Fibroblast of lung (primary cell): ENCODE measurements at regions not wholly inside any gene's neighbourhood (a gene's known extent, or its start where the extent isn't known, plus 50 kb on each side); places are given as distances from the start of the nearest gene placed in this dataset.
"Not testable (repeated sequence)": the region's sequence is repeated elsewhere in the genome, so short reads cannot be mapped to it uniquely, and the experiment has no call there.

Experiments used
- DNase-seq, 2 donors: peaks; one replicate each; pipeline versions ENCODE4 v3.0.0 to v3.0.0-alpha.2; 2010; ENCODE audit warnings: low read depth in 2 of 2
- H2AFZ ChIP-seq: 2 replicates; pipeline ENCODE4 v1.5.1; 2012; ENCODE audit warnings: low read length, control low read depth, inconsistent platforms
- H3K27ac ChIP-seq: 2 replicates; pipeline ENCODE4 v1.5.1; 2011; ENCODE audit warnings: low read length, control low read depth; ENCODE audit not compliant: insufficient read depth
- H3K27me3 ChIP-seq: 2 replicates; pipeline ENCODE4 v1.5.1; 2011; ENCODE audit warnings: mild to moderate bottlenecking, low read length; ENCODE audit not compliant: control insufficient read depth, insufficient read depth
- H3K36me3 ChIP-seq: 2 replicates; pipeline ENCODE4 v1.5.1; 2011; ENCODE audit warnings: low read length; ENCODE audit not compliant: control insufficient read depth, insufficient read depth
- H3K4me1 ChIP-seq: 2 replicates; pipeline ENCODE4 v1.5.1; 2011; ENCODE audit warnings: low read length; ENCODE audit not compliant: control insufficient read depth, insufficient read depth; ENCODE audit errors: extremely low read depth
- H3K4me2 ChIP-seq: 2 replicates; pipeline ENCODE4 v1.5.1; 2011; ENCODE audit warnings: low read length, control low read depth; ENCODE audit not compliant: insufficient read depth; ENCODE audit errors: extremely low read depth
- H3K4me3 ChIP-seq, 4 experiments: fragments of 200-600 bp in 1 of 4; sonication (generic) in 1 of 4; replicated peaks in 1 of 4; 2 replicates each; pipeline ENCODE4 v1.5.1; 2011 to 2016; ENCODE audit warnings: low read length in 4 of 4, low read depth in 3 of 4, mild to moderate bottlenecking in 3 of 4, control low read depth in 2 of 4, inconsistent platforms in 1 of 4, mixed read lengths in 1 of 4; ENCODE audit not compliant: insufficient read depth in 1 of 4; ENCODE audit errors: control extremely low read depth in 1 of 4
- H3K79me2 ChIP-seq: 2 replicates; pipeline ENCODE4 v1.5.1; 2012; ENCODE audit warnings: mild to moderate bottlenecking, low read length, inconsistent platforms; ENCODE audit not compliant: control insufficient read depth, insufficient read depth
- H3K9ac ChIP-seq: 2 replicates; pipeline ENCODE4 v1.5.1; 2011; ENCODE audit warnings: mild to moderate bottlenecking, low read length, control low read depth; ENCODE audit not compliant: insufficient read depth
- H3K9me3 ChIP-seq: 2 replicates; pipeline ENCODE4 v1.5.1; 2012; ENCODE audit warnings: low read depth, low read length; ENCODE audit not compliant: control insufficient read depth, insufficient read depth
- H4K20me1 ChIP-seq: 2 replicates; pipeline ENCODE4 v1.5.1; 2011; ENCODE audit warnings: low read length; ENCODE audit not compliant: control insufficient read depth, insufficient read depth; ENCODE audit errors: extremely low read depth
- EZH2 ChIP-seq: IDR thresholded peaks from 2 replicates; pipeline ENCODE4 v1.5.1; 2012; ENCODE audit warnings: low read length, control low read depth, mild to moderate bottlenecking; ENCODE audit errors: missing control alignments
- TF ChIP-seq, protein P1 (sequence below), 2 donors: IDR thresholded peaks in 1 of 2; conservative IDR thresholded peaks in 1 of 2; 1 replicate in 1 of 2; 2 replicates in 1 of 2; pipeline ENCODE4 v1.5.1; 2011 to 2012; ENCODE audit warnings: low read length in 2 of 2, control low read depth in 1 of 2, inconsistent platforms in 1 of 2, low read depth in 1 of 2, mild to moderate bottlenecking in 1 of 2

- not testable (repeated sequence) for H3K9ac ChIP-seq
Observed at GRCh38 chrX:67213686-67214085, 330.1 kb upstream of the AR start.

GRCh38 chrX:67207912-67208311 lies 335.9 kb upstream of the AR start:
- H3K4me1 ChIP-seq: no peaks in the 10 kb centered on the region
- no peak overlapping the region for H3K4me2 ChIP-seq
- no peaks in the 10 kb centered on the region for H4K20me1 ChIP-seq
- DNase-seq: no peak
- H3K27me3 ChIP-seq: no peaks in the 10 kb centered on the region
- no peak overlapping the region for H3K9ac ChIP-seq
- no peak for TF ChIP-seq EZH2
- TF ChIP-seq, protein P1, sequence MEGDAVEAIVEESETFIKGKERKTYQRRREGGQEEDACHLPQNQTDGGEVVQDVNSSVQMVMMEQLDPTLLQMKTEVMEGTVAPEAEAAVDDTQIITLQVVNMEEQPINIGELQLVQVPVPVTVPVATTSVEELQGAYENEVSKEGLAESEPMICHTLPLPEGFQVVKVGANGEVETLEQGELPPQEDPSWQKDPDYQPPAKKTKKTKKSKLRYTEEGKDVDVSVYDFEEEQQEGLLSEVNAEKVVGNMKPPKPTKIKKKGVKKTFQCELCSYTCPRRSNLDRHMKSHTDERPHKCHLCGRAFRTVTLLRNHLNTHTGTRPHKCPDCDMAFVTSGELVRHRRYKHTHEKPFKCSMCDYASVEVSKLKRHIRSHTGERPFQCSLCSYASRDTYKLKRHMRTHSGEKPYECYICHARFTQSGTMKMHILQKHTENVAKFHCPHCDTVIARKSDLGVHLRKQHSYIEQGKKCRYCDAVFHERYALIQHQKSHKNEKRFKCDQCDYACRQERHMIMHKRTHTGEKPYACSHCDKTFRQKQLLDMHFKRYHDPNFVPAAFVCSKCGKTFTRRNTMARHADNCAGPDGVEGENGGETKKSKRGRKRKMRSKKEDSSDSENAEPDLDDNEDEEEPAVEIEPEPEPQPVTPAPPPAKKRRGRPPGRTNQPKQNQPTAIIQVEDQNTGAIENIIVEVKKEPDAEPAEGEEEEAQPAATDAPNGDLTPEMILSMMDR (conservative IDR thresholded peaks at IDR 0.05 in 1 of 2, IDR thresholded peaks at IDR 0.05 in 1 of 2; ENCODE audit: low read depth in 1 of 2, low read length in 2 of 2): no peak
- H2AFZ ChIP-seq: no peak overlapping the region
- H3K4me3 ChIP-seq: no peak overlapping the region
- no peaks in the 10 kb centered on the region for H3K36me3 ChIP-seq
- no peak overlapping the region for H3K27ac ChIP-seq
- no peaks in the 10 kb centered on the region for H3K9me3 ChIP-seq
- H3K79me2 ChIP-seq: no peaks in the 10 kb centered on the region

More at GRCh38 chrX:67213686-67214085, 330.1 kb upstream of the AR start:
- H3K9me3 ChIP-seq, DNase-seq, H2AFZ ChIP-seq, H4K20me1 ChIP-seq, H3K27me3 ChIP-seq, H3K4me3 ChIP-seq, H3K4me1 ChIP-seq, H3K27ac ChIP-seq, H3K79me2 ChIP-seq, H3K4me2 ChIP-seq, H3K36me3 ChIP-seq: not testable (repeated sequence)

DNA sequence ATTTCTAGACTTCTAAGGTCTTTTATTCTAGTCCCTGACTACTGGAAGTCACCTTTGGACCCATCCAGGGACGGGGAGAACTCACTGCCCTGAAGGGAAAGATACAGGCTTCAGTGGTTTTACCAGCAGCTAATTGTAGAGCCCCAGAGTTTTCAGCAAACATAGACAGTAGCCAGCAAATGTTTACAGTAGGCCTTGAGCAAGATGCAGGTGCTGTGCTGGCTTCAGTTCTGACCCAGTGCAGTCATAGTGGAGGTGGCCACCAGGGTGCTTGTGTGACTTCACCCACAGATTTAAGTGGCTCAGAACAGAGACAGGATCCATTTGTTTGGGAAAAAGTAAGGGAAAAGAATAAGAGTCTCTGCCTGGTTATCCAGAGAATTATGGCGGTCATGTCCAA lies 384.4 kb upstream of the AR start:
- TF ChIP-seq, protein P1 (conservative IDR thresholded peaks at IDR 0.05 in 1 of 2, IDR thresholded peaks at IDR 0.05 in 1 of 2; ENCODE audit: low read depth in 1 of 2, low read length in 2 of 2): no peak
- TF ChIP-seq EZH2: no peak
- no peaks in the 10 kb centered on the region for H3K9me3 ChIP-seq
- H3K27ac ChIP-seq: no peak overlapping the region
- no peak overlapping the region for H3K4me2 ChIP-seq
- H3K27me3 ChIP-seq: no peaks in the 10 kb centered on the region
- H2AFZ ChIP-seq: no peak overlapping the region
- no peak for DNase-seq
- no peak overlapping the region for H3K9ac ChIP-seq
- no peaks in the 10 kb centered on the region for H3K79me2 ChIP-seq
- no peaks in the 10 kb centered on the region for H4K20me1 ChIP-seq
- H3K4me1 ChIP-seq: no peaks in the 10 kb centered on the region
- H3K4me3 ChIP-seq: no peak overlapping the region
- no peaks in the 10 kb centered on the region for H3K36me3 ChIP-seq
